NT2/D1 (cell line): ENCODE measurements at regions not wholly inside any gene's neighbourhood (a gene's known extent, or its start where the extent isn't known, plus 50 kb on each side); places are given as distances from the start of the nearest gene placed in this dataset.

Experiments
- DNase-seq: peaks from one replicate; pipeline ENCODE4 v3.0.0-alpha.2; 2011; ENCODE audit warnings: low read depth, low spot score
- H3K27me3 ChIP-seq: 2 replicates; pipeline ENCODE4 v1.6.0; 2011; ENCODE audit warnings: mild to moderate bottlenecking; ENCODE audit not compliant: insufficient read length, insufficient read depth
- H3K36me3 ChIP-seq: 2 replicates; pipeline ENCODE4 v1.6.1; 2011; ENCODE audit warnings: mild to moderate bottlenecking, low read length, mixed read lengths; ENCODE audit not compliant: insufficient read depth, insufficient read length
- H3K4me1 ChIP-seq: 2 replicates; pipeline ENCODE4 v1.5.1; 2011; ENCODE audit not compliant: insufficient read depth, insufficient read length
- H3K4me3 ChIP-seq: 2 replicates; pipeline ENCODE4 v1.5.1; 2011; ENCODE audit warnings: low read depth; ENCODE audit not compliant: insufficient read length
- H3K9ac ChIP-seq: 2 replicates; pipeline ENCODE4 v1.6.0; 2011; ENCODE audit warnings: low read depth; ENCODE audit not compliant: insufficient read length
- H3K9me3 ChIP-seq: 2 replicates; pipeline ENCODE4 v1.5.1; 2011; ENCODE audit warnings: mild to moderate bottlenecking, low read length; ENCODE audit not compliant: insufficient read depth
- SUZ12 ChIP-seq: IDR thresholded peaks from 2 replicates; pipeline ENCODE4 v1.6.1; 2011; ENCODE audit not compliant: insufficient read length, insufficient read depth; ENCODE audit errors: extremely low read depth
- YY1 ChIP-seq: IDR thresholded peaks from 2 replicates; pipeline ENCODE4 v1.6.1; 2011; ENCODE audit not compliant: insufficient read length, insufficient read depth
- ZNF274 ChIP-seq: IDR thresholded peaks from 2 replicates; pipeline ENCODE4 v1.6.1; 2011; ENCODE audit warnings: mild to moderate bottlenecking, low read depth, low read length

- peaks cover 10% of the 10 kb centered on the region for H3K4me1 ChIP-seq
- no peaks in the 10 kb centered on the region for H3K36me3 ChIP-seq
- TF ChIP-seq YY1 (no peak), ZNF274 (no peak), SUZ12 (no peak)
- DNase-seq, result no peak
- H3K9ac ChIP-seq, result no peak overlapping the region
- H3K9me3 ChIP-seq, result no peaks in the 10 kb centered on the region
- H3K27me3 ChIP-seq, result peaks cover 4% of the 10 kb centered on the region
- H3K4me3 ChIP-seq, result no peak overlapping the region
These were observed 162.7 kb upstream of the LINGO1 start for GRCh38 chr15:77795446-77795845.

GRCh38 chr15:77791941-77792340, 159.2 kb upstream of the LINGO1 start:
- no peaks in the 10 kb centered on the region for H3K36me3 ChIP-seq
- H3K27me3 ChIP-seq, result peaks cover 4% of the 10 kb centered on the region
- no peak for DNase-seq
- H3K9ac ChIP-seq, result no peak overlapping the region
- no peaks in the 10 kb centered on the region for H3K9me3 ChIP-seq
- no peak overlapping the region for H3K4me3 ChIP-seq
- TF ChIP-seq SUZ12 (no peak), YY1 (no peak), ZNF274 (no peak)
- H3K4me1 ChIP-seq, result peaks cover 4% of the 10 kb centered on the region

DNA sequence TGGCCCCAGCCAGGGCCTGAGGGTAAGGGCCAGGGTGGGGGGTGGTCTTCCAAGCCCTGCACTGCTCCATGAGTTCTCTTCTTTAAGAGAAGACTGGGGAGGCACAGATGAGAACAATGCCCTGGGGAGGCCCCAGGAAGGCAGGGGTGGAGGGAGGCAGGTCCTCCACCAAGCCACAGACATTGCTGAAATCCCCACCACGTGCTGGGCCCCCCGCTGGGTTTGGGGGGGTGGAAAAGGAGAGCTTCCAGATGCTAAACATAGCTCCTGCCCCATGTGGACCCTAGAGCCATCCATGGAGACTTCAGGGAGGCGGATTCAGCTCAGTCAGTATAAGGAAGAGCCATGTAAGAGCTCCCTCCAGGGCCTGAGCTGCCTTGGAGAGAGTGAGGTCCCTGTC, 157.8 kb upstream of the LINGO1 start:
- TF ChIP-seq SUZ12 (no peak), ZNF274 (no peak), YY1 (no peak)
- no peak overlapping the region for H3K4me3 ChIP-seq
- no peaks in the 10 kb centered on the region for H3K9me3 ChIP-seq
- no peak for DNase-seq
- peaks cover 13% of the 10 kb centered on the region for H3K4me1 ChIP-seq
- no peaks in the 10 kb centered on the region for H3K36me3 ChIP-seq
- no peak overlapping the region for H3K9ac ChIP-seq
- peaks cover 4% of the 10 kb centered on the region for H3K27me3 ChIP-seq

- Histone ChIP-seq H3K4me1 (peaks cover 21% of the 10 kb centered on the region), H3K27me3 (peaks cover 4% of the 10 kb centered on the region), H3K9ac (no peak overlapping the region), H3K9me3 (no peaks in the 10 kb centered on the region), H3K36me3 (no peaks in the 10 kb centered on the region), H3K4me3 (no peak overlapping the region)
- DNase-seq, result no peak
- TF ChIP-seq ZNF274, result no peak
- TF ChIP-seq SUZ12, result no peak
- no peak for TF ChIP-seq YY1
These were observed 154.2 kb upstream of the LINGO1 start for GRCh38 chr15:77786956-77787355.

DNA sequence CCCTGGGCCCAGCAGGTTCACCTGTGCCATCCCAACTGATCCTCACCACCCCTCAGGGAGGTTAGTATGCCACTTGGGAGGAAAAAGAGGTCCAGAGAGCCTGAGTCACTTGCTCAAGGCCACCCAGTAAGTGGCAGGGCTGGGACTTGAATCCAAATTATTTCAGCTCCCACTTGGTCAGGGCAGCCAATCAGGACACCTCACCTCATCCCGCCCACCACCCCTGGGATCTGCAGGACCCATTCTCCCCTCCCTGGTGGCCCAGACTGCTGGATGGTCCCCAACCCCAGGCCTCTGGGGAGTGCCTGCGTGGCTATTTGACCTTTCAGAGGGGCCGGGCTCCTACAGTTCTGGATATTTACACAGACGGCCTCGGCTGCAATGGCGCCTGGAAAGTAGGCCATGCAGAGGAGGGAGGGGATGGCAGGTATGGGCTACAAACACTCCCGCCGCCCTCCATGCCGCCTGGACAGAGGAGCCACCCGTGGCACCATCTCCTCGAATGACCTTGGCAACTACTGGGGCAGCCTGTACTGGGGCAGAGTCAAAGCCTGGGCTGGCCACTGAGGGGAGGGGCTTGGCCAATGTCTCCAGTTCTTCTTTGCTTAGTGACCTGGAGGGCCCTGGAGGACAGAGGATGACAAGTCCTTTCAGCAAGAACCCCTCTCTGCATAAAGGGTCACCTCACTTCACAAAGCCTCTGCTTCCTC, 153.6 kb upstream of the LINGO1 start:
- H3K9ac ChIP-seq, result no peak overlapping the region
- TF ChIP-seq YY1 (no peak), SUZ12 (no peak), ZNF274 (no peak)
- H3K9me3 ChIP-seq, result no peaks in the 10 kb centered on the region
- H3K4me1 ChIP-seq, result peaks cover 21% of the 10 kb centered on the region
- no peak for DNase-seq
- H3K36me3 ChIP-seq, result no peaks in the 10 kb centered on the region
- H3K27me3 ChIP-seq, result peaks cover 4% of the 10 kb centered on the region
- H3K4me3 ChIP-seq, result no peak overlapping the region

DNA sequence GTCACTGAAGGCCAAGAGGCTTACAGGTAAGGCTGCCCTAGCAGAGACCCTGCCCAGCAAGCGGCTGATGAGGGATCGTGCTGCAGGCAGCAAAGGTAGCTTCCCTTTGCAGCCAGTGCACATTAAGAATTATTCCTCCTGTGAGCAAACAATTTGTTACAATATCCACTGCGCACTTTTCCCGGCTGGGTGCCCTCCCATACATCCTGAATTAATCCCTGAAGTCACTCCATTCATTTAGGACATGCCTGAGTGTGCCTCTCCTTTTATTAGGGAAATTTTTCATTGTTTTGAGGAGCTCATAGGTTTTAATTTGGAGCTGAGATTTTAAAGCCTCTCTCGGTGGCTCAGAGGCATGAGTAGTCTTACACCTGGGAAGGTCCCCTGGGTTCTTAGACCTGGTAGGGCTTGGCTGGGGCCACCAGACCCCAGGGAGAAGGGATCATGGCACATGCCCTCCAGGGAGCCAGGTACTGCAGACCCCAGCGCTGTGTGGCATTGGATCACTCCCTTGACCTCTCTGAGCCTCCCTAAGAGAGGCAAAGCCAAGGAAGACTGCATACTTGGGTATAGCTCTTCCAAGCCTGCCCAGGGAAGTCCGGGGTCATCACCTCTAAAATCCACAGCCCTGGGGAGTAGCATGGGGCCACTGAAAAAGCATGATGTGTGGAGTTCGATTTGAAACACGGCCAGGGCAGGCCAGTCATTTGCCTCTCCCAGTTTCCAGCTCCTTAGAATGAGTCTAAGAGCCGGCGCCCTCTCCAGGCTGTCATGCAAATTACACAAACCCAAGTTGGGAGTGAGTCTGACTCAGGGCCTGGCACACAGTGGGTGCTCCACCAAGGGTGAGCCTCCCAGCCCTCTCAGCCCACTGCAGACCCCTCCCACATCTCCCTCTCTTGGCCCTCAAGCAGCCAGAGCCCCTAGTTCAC, 151.9 kb upstream of the LINGO1 start:
- TF ChIP-seq YY1 (no peak), ZNF274 (no peak), SUZ12 (no peak)
- Histone ChIP-seq H3K36me3 (no peaks in the 10 kb centered on the region), H3K4me1 (peaks cover 21% of the 10 kb centered on the region), H3K9me3 (no peaks in the 10 kb centered on the region), H3K9ac (no peak overlapping the region), H3K4me3 (no peak overlapping the region), H3K27me3 (no peaks in the 10 kb centered on the region)
- DNase-seq, result peak; percentile 18

- TF ChIP-seq ZNF274 (no peak), SUZ12 (no peak), YY1 (no peak)
- Histone ChIP-seq H3K9me3 (no peaks in the 10 kb centered on the region), H3K36me3 (no peaks in the 10 kb centered on the region), H3K4me1 (peaks cover 21% of the 10 kb centered on the region), H3K27me3 (no peaks in the 10 kb centered on the region), H3K4me3 (no peak overlapping the region), H3K9ac (no peak overlapping the region)
- DNase-seq, result no peak
These were observed 150.9 kb upstream of the LINGO1 start for GRCh38 chr15:77783636-77784035.
